Embryonic facial prominence (tissue), 1 donor: ENCODE measurements at regions not wholly inside any gene's neighbourhood (a gene's known extent, or its start where the extent isn't known, plus 50 kb on each side); places are given as distances from the start of the nearest gene placed in this dataset.

Experiments
- DNase-seq: peaks from one replicate; pipeline ENCODE4 v3.0.0-alpha.2; 2016; ENCODE audit errors: extremely low spot score

DNA sequence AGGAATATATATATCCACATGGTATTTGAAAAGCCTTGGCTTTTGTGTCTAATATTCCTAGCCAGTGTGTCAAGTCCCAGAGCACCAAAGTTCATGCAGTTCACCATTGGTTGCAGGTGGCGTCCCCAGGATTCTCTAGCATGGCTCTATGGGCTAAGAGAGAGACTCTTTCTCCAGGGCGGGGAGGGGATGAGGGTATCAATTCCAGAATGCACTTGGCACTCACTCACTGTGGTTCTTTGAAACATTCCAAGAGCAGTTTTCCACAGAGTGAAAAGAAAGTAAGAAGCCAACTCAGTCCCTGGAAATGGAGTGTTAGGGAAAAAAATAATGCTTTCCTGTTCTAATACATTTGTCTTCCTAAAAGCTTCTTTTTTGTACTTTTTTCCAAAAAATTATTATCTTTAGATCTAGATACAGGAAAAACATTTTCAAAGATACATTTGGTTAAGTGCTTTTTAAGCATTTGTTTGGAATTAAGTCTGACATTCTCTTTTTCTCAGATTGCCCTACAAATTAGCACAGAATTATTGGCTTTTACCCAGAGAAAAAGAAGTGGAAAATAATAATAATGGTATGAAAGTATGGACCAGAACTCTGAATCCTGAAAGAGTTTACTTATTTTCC lies 239.9 kb downstream of the PAX3 start:
- DNase-seq = no peak

DNA sequence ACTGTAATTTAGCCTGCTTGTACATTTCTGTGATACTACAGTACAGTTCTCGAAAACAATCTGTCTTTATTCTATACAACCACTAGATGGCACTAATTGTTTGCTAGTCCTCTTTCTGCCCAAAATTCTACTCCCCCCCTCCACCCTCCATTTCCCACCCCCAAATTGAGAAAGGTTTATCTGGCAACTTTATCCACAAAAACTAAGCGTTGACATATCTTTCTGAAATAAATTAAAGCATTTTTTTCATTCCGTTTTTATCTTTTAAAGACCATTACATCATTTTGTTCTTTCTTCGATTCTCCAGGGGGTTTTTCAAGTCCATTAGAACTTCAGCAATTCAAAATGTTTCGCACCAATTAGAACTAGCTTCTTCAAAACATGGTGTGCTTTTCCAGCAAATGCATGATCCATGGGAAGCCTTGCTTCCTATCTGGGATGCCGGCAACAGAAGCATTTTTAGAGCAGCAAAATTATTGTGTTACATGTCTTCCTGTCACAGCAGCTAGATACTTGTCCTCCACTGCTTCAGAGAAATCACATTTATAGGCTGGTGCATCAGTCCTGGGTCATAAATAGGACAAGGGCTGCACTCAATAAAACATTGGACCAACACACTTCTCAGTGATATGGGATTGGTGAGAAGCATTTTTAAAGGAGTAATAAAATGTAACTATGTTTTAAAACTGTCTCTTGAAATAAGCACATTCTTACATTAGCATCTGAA lies 241.3 kb downstream of the PAX3 start:
- no peak for DNase-seq

DNA sequence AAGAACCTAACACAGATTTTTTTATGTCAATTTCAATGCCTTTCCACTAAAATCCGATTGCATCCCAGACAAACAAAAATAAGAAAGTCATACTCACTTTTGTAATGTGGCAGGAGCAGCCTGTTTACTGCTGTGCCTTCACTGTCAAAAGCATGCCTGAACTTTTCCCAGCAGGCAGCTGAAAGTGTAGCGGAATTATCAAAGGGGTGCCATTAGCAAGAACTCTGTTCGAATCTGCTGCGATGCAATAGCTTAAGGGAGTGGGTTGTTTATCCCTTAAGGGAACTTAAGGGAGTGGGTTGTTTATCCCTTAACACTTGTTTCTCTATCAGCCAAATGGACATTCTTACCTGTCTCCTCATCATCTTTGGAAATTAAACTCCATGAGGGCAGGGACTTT lies 243.5 kb downstream of the PAX3 start:
- DNase-seq = no peak

DNA sequence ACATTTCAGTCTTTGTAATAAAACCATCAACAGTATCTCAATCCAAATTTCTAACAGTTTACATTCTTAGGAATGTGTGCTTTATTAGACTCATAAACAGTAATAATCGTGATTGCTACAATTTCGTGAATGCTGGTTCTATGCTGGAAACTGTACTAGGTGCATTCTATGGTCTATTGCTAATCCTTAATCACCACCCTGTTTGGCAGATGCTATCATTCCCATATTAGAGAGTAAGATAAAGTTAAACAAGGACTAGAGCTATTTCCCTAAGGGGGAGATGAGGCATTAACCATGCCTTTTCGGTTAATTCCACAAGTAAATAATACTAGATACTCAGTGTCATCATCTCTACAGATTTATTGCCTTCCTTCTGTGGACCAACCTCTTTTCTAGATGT lies 244.0 kb downstream of the PAX3 start:
- no peak for DNase-seq

DNA sequence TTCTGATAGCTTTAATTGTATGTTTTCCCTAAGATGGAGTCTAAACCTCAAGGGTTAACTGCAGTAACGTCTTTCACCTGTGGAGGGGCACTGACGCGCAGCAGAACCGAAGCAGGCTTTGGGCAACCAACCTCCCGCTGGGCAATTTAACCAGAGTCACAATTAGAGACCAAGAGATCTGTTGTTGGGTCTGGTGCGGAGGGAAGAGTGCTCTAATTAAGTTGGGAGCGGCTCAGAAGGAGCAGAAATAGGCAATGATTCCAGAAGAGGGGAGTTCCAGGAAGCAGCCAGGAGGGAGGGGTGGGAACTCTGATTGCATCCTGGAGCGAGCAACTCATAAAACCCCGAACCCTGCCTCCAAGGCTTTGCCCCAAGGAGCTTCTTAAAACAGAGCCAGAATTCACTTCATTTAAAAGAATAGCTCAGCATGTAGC lies 245.8 kb downstream of the PAX3 start:
- DNase-seq = no peak

DNA sequence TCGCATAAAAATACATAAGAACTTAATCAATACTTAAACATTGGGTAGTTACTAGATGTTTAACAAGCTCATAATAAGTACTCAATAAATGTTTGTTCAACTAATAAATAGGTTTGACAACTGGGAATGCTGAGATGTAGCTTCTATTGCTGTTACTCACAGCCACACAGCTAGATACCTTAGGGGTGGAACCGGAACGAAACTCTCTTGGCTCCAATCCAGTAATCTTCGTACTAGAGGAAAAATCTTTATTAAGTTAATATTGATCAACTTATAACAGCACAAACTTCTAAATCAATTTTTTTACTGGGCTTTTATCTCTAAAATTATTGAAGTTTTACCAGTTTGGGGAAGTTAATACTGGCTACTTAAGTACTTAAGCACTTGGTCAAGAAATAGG lies 247.8 kb downstream of the PAX3 start:
- no peak for DNase-seq

DNA sequence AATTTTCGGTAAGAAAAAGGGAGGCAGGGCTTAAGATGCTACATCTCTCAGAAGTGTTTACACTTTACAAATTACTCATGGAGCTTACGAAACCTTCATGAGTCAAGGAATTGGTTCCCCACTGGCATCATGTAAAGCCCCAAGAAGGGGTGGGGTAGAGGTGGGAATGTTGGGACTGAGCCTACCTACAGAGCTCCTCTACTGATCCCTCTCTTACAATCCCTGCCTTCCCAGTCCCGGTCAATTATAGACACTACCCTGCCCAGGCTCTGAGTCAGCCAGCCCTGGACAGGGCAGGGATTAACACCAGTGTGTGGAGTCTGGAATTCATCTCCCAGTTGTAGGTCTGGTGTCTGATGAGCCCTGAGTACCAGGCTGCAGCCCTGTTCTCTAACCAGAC lies 248.9 kb downstream of the PAX3 start:
- DNase-seq = no peak

DNA sequence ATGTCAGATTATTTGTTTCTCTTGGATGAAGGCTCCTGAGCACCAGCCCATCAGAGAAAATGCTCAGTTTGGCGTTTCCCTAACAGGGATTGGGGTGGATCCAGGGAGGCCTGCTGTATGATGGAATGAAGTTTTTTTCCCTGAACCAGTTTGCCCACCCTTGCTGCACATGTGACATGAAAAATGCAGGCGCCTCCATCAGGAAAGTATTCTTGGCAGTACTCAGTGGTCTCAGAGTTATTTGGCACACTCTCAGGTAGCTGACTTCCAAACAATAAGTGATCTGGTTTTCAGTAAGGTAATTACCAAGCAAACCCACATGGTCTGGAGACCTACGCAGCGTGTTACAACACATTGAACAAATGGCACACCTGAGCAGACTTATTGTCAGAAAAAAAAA lies 254.9 kb downstream of the PAX3 start:
- DNase-seq = no peak

DNA sequence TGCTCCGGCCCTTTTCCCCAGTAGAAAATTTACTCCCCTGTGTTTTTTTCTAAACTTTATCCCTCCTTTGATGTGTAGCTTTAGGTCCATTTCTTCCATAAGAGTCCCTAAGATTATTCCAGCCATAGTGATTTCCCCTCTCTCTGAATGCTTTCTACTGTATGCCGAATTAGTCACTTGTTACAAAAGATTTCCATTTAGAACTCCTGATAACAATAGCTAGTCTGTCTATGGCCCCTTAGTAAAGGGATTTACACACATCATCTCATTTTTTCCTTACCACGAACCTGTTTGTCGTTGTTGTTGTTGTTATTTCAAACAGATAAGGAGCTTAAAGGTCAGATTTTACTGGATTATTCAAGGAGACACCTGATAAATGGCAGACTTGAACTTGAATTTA lies 256.1 kb downstream of the PAX3 start:
- DNase-seq = no peak

DNA sequence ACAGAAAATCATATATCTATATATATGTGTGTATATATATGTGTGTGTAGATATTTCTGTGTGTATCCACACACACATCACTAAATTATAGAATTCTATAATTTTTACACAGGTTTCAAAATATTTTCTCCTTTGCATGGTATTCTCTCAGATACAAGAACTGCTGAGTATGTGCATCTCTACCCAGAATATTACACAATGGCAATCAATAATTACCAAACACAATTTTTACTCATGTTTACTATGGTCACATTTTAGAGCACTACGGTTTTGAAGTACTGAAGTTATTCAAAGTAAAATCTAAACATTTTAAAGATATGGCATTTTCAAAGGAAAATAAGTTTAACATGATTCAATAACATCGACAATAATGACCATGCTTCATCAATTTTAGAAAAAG lies 258.5 kb downstream of the PAX3 start:
- no peak for DNase-seq

DNA sequence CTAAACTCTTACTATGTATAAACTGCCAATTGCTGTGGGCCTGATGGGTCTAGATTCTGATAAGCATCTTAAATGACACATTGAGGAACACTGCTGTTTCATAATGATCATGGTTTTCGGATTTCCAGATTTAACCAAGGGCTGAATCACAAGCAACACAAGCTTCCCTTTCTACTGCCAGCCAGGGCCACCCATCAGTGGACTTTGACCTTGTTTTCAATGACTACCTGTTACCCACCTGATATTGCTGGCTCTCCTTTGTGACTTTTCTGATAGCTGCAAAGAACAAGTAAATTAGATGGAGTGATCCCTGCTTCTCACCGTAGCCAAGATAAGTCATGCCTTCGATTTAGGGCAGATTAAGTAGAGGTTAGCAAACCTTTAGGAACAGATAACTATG lies 259.0 kb downstream of the PAX3 start:
- DNase-seq = no peak

DNA sequence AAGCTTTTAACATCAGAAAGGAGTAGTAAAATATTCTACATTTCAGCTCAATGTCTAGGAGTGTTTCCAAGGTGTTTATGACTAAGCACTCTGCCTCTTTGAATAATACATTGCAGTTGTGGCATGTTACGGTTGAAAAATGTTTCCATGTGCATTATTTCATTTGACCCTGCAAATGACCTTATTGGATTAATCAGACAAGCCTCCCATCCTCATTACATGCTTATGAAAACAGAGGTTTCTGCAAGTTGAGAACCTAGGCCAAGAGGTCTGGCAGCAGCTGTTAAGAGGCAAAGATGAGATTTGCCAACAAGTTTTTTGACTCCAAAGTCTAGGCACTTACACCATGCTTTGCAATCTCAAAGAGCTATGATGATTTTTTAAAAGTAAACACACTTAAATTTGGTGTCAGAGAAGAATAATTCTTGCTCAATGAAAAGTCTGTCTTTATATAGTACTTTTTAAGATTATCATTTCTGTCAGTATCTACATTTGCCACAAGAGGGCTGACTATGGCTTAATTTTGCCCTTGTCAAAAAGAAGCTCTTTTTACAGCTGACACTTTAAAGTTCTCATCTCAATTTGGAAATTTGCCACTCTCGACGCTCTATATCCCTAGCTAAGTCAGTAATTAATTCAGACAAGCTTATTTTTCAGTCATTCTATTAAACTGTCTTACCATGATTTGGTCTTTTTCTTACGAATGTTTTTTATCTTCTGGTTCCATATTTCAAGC lies 260.6 kb downstream of the PAX3 start:
- no peak for DNase-seq

DNA sequence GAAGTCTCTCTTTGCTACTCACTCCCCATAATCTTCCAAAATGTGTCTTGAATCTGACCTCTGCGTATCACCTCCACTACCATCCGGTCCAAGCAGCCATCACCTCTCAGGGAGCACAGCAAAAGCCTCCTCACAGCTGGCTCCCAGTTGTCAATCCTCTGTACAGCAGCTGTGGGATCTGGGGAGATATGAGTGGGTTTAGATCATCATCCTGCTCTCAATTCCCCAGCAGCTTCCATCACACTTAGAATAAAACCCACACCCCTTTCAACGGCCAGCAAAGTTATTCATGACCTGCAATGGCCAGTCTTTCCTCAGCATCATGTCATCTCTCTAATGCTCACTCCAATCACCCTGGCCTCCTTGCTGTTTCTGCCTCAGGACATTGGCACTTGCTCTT lies 261.6 kb downstream of the PAX3 start:
- DNase-seq = no peak

DNA sequence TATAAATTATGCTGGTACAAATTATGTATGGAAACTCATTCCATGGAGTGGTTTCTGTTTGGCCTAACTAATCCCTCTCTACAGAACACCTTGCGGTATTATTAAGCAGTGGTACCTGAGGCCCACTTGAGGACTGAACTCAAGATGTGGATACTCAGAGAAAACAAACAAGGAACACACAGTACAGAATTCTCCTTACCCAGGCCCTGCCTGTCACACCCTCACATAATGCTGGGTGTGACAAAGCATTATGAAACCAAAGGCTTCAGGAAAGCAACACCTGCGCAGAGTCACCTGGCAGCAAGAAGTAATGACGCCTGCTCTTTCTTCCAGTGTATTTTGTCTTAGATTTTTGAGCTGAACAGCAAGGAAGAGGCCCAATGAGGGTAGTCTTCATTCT lies 264.7 kb downstream of the PAX3 start:
- DNase-seq = no peak

DNA sequence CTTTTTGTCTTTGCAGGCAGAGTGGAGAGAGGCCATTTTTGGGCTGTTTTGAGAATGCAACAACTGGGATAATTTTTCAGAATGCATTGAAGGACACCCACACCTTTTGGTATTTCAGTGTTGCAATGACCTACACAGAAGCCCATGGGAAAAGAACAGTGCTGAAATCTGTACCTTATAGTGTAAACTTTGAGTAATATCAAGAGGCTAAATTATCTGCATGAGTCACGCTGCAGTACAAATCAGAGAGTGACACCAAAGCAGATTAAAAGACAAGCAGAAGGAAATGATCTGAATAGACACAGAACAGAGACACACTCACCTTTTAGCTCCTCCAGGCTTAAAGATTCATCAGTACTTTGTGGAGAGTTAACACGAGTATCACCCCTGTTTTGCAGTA lies 265.3 kb downstream of the PAX3 start:
- DNase-seq = no peak

DNA sequence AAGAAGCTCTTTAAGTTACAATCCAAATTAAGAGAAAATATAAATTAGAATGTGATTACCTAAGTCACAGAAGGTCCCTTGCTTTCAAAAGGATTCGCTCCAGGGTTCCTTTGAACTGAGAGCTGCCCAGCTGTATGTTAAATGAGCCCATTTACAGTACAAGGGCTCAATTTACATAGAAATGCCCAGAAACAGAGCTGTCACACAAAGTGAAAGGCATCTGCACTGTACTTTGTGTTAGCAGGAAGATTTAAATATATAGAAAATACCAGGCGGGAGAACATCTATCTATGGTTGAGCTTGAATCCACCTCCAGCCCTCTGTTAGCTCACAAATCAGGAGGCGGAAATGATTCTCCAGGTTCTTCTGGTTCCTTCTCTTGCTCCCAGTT lies 272.9 kb downstream of the PAX3 start:
- DNase-seq = no peak

DNA sequence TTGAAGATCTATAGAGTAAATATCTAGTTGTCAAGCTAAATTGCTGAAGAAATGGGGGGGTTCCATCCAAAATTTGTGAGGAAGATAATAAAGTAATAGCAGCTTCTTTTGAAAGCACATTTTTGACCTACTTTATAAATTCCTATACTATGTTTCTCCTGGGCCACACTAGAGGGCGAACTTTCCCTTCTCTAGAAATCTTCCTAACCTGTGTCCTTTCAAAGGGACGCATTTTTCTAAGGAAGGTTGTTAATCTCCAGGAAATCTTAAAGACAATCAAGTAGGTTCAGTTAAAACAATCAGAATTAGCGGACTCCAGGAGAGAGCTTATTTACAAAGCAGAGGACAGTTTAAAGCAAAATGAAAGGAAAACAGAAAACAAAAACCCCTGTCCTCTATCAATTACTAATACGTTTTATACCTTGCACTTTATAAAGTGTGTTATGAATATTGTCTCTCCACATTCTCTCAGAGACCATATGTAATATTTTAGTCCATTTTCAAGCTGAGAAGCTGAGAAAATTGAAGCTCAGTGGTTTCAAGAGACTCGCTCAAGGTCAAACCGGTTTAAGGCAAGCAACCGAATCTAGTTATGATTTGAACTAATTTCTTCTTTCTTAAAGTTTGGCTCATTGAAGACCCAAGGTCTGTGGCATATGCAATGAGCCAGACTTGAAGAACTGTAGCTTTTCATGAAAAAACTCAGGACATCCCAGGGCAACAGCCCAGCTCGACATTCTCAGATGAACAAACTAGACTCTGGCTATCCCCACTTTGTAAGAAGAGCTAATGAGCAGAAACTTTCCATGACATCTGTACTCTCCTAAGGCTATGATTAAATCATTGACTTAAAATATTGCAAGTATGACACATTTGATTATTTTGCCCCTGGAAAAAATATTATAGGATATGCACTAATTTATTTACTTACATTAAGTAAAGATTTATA lies 273.6 kb downstream of the PAX3 start:
- DNase-seq = no peak

DNA sequence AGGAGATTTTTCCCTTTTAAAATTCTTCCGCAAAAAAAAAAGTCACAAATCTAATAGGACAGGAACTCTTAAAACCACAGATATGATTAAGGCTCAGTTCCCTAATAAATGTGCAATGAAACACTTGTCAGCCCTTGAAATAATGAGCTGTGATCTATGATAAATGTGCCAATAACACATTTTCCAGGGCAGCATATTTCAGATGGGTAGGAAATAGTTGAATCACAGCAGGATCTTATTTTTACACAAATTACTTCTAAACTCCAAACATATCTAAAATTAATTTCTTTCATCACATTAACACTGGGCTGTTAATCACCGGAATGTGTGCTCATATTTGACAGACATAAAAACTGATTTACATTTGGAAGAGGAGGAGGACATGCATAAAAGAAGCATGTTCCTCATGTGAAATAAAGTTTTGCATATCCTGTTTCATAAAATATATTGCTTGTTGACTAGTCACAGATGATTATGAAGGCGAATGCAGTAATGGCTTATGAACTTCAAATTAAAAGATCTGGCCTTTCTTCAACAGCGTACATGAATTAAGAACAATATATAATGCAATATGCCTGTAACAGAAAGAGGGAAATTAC lies 281.4 kb downstream of the PAX3 start:
- DNase-seq = no peak

DNA sequence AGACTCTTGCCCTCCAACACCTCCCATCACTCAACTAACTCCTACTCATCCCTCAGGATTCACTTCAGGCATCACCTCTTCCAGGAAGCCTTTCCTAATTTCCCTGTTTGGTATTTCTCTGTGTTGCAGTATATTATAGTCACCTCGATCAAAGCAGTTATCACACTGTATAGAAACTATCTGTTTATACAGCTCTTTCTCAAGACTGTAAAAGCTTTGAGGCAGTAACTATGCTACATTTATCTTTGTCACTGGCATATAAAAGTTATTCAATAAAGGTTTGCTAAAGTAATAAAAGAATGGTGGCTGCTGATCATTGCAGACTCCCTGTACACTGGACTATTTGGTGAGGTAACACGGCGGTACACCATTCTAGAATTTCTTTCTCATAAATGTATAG lies 284.9 kb downstream of the PAX3 start:
- no peak for DNase-seq

DNA sequence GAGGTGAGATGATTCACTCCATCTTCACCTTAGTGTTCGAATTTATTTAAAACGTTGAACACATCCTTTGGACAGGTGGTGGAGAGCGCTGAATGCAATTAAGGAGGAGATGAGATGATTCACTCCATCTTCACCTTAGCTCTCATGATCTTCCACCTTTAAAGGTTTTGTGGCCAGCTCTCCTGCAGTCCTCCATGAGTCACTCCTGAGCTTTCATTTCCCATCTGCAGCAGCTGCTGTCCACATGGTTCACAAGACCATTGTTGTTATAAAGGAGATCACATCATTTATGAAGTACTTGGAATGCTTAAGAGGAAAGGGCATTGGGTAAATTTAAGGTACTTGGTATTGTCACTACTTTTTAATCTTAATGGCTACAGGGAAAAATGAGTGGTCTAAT lies 298.5 kb downstream of the PAX3 start:
- DNase-seq = no peak

DNA sequence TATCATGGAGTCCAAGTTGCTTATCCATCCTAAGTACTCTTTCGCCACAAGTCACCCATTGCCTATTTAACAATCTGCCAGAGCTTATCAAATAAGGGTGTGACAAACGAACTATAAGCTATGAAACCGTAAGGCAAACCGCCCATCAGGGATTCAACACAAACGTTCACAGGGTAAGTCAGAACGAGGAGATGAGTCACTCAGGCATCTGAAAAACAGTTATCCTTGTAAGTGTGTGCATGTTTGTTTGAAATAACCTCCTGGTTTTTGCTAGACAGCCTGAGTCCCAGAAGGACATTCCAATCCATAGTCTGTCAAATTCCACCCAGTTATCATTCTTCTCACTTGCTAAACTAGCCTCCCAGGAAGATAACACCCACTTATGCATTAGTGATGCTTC lies 299.1 kb downstream of the PAX3 start:
- DNase-seq = no peak

DNA sequence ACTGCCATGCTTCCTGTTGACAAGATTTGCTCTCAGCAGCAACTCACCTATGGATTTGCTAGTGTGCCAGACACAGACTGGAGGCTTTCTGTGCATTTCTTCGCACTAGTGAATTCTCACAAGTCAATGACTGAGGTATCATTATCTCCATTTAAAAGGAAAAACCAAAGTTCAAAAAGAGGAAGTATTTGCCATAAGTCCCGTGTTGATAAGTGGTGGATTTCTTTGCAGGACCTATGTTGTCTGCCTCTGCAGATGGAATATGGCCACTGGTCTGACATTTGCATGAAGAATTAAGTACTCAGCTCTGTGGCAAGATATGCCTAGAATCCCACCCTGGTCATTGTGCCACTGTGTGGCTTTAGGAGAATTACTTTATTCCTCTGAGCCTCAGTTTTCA lies 299.6 kb downstream of the PAX3 start:
- DNase-seq = no peak
